ENCODE measurements at regions not wholly inside any gene's neighbourhood (a gene's known extent, or its start where the extent isn't known, plus 50 kb on each side); places are given as distances from the start of the nearest gene placed in this dataset.
A peak's percentile ranks its signal among the peaks of the same experiment; 100 is the strongest.
"Not testable (repeated sequence)": the region's sequence is repeated elsewhere in the genome, so short reads cannot be mapped to it uniquely, and the experiment has no call there.

DNA sequence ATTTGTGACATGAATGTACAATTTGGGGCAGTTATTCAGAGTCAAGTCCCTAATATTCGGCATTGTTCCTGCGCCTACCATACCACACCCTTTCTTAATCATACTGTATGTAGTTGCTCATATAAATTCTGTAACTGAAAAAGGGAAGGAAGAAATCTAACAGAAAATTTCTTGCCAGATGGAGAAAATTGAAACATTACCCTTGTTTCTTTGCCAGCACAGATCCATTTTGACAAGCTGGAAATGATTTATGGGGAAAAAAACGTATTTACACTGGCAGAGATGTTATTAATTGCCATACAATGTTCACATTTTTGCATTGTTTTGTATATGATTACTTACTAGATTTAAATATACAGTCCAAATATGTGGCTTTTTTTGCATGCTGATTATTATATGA, 363.8 kb upstream of the PKN2 start:
- ATAC-seq, result no peak

DNA sequence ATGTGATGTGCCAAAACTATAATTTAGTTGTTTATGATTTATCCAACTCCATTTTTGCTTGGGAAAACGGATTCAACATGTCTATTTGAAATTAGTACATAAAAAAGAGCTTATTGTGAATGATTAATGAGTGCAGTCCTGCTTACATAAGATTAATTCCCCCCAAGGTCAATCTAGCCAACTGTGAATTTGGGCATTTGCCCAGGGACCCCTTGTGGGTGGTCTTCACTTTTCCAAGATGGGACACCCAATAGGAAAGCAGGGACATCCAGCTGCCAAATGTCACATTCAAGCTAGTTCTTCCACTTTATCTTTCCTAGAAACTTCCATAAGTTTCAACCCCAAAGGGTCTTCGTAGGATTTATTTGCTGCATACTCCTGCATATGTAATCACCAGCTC, 362.4 kb upstream of the PKN2 start:
- ATAC-seq, result no peak

DNA sequence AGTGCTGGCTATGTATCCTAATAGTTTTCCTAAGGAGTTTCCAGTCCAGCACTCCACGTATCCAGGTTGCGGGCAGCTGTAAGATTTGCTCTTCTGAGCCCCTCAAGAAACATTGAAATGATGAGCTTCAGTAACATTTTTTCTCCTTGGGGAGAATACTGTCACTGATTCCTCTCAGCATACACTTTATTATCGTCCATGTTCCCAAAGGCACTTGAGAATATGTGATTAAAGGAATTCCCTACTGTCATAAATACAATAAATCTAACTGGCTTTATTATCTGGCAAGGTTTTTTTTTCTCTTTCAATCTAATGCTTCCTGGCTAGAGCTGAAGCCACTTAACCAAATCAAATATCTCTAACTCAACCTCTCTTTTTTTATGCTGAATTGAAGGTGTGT, 359.2 kb upstream of the PKN2 start:
- no peak for ATAC-seq

DNA sequence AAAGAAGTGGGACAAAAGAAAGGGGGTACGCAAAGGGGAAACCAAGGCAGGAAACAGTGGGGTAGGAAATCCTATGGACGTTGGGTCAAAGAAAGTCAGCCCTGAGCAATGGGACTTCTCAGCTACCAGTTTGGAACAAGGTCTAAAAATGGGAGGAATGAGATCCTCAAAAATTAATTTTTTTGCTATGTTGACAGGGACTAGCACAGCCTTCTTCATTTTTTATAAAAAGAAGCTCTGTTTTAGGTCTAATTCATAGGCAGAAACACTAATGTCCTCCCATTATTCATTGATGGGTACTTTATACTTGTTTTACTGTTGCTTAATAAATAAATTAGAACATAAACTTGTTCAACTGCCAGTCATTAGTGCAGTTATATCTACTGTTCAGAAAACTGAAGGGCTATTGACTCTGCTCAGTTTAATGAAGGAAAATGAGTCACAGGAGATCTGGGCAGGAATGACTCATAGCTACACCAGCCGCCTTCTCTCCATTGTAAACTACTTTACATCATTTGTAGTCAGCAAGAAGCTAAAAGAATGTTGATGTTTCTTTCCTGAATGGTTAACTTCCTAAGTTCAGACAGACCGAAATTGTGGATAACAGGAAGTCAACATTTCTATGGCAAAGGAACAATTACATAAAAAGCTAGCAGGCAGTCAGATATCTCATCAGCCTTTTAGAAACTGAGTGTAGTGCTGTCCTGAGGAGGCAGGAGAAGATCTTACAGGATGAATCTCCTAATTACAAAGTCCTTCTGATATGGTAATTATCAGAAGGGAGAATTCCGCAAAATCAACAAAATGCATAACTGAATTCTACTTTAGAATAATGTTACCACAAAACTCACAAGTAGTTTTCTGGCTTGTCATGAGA, 356.4 kb upstream of the PKN2 start:
- ATAC-seq, result peak; percentile 98

DNA sequence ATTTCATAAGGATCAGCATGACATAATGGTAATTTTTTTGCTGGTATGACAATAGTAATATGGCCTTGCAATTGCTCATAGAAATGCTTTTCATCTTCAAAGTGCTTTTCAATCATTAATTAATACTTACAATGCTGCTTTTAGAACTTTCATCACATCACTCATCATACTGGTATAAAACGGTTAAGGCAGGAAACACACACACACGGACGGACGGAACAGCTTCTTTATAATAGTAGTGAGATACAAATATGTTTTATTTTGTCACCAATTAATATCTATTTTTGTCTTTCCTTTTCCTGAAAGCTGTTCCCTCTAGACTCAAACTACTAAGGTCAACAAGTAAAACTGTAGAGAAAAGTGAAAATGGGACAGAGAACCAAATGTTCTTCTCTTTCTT, 353.9 kb upstream of the PKN2 start:
- no peak for ATAC-seq

DNA sequence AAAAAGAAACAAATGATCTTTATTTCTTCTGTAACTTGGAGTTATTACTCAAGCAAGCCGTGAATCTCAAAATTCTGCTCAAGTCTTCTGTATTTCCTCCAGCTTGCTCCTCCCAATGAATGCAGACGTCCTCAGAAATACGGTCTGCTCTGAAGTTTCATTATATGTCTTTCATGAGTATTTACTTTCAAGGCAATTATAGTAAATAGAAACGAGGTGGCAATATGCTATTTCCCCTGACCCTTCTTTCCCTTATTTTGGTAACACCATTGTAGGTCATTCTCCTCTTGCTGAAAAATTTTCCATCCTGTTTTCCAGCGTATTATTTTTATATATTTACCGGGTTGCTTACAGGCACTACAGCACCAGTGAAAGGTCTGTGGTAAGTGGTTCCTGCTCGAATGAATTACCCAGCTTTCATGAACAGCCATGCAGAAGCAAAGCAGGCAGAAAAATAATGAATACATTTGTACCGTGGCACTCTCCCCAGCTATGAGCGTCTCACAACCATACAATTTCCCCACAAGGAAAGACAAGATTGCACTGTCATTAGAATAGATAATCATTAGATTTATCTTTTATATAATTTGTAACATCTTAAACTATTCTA, 350.9 kb upstream of the PKN2 start:
- ATAC-seq, result no peak

DNA sequence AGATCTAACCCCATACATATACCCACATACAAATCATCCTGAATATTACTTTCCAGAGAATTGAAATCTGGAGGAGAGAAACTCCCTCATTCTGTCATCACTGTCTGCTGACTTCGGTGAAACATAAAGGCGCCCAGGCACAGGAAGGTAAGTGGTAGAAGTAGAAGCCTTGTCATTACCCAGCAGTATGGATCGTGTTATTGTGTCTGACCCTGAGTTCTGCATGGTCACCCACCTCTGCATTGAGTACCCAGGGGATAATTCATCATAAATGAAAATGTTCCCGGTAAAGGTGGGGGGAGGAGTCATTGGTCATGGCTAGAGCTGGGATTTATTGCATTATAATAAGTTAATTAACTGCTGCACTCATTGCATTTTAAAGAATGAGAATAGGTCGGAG, 342.6 kb upstream of the PKN2 start:
- ATAC-seq, result no peak

DNA sequence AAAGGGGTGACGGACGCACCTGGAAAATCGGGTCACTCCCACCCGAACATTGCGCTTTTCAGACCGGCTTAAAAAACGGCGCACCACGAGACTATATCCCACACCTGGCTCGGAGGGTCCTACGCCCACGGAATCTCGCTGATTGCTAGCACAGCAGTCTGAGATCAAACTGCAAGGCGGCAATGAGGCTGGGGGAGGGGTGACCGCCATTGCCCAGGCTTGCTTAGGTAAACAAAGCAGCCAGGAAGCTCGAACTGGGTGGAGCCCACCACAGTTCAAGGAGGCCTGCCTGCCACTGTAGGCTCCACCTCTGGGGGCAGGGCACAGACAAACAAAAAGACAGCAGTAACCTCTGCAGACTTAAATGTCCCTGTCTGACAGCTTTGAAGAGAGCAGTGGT, 342.0 kb upstream of the PKN2 start:
- ATAC-seq, result not testable (repeated sequence)

DNA sequence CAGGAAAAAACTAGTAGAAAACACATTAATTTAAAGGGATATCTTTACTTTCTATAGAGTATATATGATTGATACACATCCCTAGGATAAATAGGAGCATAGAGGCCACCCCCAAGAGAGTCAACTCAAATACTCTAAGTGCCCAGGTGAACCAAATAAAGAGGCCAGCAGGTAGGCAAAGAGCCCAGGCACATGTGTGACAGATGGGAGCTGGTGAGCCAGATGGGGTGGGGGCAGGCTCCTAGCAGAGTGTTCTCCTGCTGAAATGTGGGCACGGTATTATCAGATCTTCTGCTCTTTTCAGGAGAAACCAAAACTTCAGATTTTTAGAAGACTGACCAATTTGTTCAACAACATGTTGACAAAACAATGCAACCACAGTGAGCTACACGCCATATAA, 333.4 kb upstream of the PKN2 start:
- ATAC-seq, result no peak

DNA sequence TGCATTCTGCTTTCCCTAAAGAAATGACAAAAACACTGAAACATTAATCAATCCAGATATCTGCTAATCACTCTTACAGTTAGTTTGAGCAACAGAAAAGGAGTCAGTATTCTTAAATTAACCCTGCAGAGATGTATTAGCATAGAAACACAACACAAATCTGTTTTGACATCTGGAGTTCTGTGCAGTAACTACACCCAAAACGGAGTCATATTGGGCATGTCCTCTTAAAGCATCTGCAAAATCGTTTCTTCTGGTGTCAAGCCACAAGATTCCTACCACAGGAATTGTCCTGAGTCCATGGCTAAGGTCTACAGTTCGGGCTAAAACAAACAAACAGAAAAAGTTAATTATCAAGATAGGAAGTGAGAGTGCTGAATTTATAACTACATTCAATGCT, 332.1 kb upstream of the PKN2 start:
- no peak for ATAC-seq

DNA sequence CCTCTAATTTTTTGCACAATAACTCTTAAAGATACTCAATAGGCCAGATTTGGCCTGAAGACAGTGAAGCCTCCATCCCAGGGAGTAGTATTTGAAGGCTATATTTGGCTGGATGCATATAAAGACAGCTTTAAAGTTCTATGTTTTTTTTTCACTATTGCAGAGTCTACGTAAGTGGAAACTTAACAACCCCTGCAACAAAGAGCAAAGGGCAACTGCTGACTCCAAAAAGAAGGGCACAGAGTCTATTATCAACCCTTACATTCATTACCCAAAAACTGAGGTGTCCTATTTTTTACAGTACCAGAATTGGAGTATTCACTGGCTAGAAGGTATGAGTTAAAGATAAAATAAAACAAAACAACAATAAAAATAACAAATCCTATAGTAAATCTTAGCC, 329.8 kb upstream of the PKN2 start:
- ATAC-seq, result no peak

DNA sequence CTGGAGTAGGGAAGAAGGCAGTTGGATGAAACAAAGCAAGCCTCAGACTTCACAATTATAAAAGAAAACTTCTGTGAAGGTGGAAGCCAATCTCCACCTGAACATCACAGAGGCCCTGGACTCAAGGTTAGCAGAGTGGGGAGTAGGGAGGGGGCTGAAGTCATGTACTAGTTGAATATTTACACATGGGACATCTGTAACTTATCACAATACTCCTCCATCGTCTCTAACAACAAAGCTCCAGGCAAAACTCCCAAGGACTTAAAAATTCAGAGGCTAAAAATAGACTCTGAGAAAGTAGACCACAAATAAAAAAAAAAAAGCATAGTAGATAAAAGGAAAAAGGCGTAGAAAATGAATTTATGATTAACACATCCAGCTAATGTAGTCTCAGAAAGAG, 326.3 kb upstream of the PKN2 start:
- ATAC-seq, result no peak

DNA sequence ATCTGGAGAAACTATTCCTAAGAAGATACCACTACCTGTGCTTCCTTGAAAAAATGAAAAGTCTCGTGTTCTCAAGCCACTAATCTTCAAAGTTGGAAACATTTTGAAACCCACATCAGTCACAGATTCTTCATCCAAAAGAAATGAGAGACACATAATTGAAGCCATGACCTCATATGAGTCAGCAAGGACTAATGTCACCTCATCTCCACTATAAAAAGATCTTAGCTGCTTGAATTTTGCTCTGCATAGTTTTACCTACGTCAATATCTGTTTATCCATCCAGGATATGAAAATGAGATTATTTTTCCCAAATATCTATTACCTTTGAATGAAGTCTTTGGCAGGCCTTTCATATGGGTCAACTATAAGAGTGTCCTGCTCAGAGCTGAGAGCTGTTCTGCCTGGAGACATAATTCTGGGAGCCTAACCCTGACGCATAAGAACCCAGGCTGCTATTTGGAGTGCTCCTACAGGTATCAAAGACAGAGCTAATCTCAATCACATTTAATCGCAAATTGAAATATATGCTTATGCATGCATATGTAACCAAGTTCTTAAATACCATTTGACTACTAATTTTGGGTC, 312.5 kb upstream of the PKN2 start:
- no peak for ATAC-seq

DNA sequence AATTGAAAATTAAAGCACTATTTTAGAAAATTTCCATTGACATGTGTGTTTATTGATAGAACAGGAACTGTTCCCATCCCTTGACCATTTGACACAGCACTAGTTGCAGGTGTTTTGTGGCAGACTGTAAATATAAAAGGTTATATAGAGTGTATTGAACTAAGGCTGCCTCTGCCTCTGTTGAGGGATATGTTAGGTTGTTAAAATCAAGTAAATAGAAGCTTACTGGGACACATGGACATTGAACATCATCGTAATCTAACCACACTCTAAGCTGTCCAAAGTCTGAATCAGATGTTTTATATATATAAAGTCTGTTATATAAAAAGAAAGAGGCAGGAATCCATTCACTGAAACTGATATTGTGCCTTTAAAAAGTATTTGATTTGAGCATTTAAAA, 308.1 kb upstream of the PKN2 start:
- ATAC-seq, result no peak

DNA sequence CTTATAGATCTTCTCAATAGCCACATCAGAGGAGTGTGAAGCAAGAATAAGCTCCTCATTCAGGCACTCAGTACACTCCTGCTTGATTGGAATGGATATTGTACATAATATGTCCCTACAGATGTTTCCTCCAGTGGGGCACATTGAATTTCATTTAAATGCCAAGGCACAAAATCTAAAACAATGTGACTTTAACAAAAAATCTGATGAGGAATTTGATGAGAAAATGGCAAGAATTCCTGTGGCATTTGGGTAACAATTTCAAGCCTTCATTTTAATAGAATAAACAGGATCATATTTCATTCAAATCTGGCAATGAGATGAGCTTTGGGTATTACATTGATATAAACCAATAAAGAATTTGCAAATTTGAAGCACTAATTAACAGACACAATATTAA, 307.7 kb upstream of the PKN2 start:
- ATAC-seq, result no peak

DNA sequence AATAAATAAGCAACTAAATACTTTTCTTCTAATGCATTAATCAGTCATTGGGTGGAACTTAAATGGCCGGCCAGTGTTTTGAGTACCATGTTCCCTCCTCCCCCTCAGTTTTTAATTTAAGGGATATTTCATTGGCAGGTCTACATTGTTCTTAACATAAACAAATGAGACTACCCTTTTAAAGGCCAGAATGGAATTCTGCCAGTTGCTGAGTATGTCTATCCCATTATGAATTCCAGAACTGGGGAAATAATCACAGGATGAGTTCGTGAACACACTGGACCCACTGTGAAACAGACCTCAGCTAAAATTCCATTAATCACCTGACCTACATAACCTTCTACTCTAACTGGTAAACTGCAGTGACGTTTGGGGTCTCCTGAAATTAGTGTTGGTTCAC, 305.5 kb upstream of the PKN2 start:
- no peak for ATAC-seq

DNA sequence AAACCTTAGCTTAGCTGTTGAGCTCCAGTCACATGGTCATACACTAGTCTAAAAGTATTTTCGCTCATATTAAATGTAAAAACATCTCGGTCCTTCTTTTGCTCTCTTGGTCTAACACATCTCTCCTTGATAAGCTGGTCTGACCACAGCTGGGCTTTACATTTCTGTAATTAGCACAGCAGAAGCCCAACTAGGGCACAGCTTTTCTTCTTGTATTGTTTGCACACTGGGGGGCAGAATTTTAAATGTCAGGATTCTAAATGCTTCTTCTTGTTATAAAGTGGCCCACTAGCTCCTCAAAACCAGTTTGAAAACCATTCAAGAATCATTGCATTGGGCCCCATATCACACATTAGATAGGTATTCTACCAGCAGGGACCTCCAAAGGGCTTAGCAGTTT, 289.1 kb upstream of the PKN2 start:
- no peak for ATAC-seq

DNA sequence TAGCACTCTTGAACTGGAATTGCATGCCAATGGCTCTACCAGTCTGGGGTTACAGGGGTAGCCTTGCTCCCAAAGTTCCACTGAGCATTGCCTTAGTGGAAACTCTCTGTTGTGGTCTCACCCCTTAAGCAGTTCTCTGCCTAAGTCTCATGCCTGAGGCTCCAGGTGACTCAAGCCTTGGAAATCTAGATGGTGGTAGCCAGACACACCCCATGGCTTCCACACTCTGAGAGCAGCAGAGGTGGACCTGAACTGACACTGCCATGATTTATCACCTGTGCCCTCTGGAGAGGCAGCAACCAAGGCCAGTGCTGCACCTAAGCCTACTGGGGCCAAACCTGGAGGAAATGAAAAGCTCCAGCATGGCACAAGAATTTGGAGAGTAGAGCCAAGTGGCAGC, 285.7 kb upstream of the PKN2 start:
- ATAC-seq, result no peak

DNA sequence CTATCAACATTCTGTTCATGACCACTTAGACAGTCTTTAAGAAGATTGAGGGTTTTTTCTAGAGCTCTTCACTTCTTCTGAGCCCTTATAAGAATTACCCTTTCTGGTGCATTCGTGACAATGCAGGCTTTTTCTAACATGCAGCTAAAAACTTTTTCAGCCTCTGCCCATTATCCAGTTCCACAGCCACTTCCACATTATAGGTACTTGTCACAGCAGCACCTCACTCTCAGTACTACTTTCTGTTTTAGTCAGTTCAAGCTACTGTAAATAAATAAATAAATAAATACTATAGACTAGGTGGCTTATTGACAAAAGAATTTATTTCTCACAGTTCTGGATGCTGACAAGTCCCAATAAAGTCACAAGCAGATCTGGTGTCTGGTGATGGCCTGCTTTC, 284.4 kb upstream of the PKN2 start:
- no peak for ATAC-seq

DNA sequence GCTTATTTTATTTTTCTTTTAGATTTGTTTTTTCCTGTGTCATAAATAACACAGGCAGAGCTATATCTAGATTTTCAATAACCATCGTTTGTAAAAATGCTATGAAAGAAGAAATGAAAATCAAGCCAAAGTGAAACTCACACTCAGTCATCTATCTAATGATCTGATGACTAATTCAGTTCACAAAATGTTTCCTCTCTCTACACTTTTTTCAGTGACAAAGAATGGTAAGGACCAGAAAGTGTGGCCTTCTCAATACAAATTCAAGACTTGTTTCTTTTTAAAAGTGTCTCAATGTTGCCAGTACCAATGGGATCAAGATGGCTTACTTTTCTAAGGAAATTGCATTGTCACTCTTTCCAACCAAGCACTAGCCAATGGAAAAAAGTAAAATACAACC, 282.8 kb upstream of the PKN2 start:
- no peak for ATAC-seq

DNA sequence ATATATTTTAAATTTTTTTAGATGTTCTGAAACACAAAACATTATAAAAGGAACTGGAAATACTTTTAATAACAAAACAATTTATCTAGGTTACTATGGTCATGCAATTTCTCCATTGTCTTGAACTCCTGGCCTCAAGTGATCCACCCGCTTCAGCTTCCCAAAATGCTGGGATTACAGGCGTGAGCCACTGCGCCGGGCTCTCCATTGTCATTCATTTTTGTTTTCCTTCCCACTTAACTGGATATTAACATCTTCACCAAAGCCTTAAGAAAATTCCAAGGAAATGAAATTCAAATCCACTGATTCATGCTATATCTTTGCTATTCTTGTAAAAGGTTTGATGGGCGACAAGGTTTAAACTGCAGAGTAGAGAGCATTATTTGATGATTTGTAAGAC, 279.5 kb upstream of the PKN2 start:
- ATAC-seq, result no peak

DNA sequence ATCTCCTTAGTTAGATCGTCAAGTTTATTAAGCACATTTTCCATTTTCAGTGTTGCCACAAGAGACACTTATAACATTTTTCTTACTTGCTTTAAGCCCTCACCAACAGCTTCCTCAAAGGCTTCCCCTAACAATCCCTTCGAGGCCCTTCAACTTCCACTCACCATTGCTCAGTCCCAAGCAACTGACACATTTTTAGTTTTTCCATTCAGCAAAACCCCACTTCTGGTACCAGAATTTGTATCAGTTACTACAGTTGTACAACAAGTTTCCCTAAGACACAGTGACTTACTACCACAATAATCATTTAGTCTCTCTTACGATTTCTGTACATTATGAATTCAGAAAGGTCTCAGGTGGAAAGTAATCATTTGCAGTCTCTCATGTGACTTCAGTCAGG, 276.8 kb upstream of the PKN2 start:
- no peak for ATAC-seq

DNA sequence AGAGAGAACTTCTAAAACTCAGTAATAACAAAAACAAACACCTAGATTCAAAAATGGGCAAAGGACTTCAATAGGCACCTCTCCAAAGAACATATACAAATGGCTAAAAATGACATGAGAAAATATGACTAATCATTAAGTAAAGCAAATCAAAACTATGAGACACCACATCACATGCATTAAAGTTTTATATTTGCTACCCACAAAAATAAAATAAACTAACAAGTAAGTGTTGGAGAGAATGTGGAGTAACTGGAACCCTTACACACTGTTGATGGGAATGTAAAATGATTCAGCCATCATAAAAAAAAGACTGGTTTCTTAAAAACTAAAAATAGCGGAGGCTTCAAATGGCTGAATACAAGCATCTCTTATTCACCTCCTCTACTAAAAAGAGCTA, 262.1 kb upstream of the PKN2 start:
- ATAC-seq, result no peak

DNA sequence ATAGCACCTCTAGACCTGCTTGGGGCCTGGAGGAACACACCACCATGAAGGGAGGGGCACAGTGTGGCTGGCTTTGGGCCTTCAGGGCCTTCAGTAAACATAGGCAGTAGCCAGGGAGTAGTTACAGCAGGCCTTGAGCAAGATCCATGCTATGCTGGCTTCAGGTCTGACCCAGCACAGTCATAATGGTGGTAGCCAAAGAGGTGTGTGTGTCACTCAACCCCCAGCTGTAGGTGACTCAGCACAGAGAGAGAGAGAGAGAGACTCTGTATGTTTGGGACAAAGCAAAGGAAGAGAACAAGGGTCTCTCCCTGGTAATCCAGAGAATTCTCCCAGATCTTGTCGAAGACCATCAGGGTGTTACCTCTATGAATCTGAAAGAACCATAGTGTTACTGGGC, 250.5 kb upstream of the PKN2 start:
- ATAC-seq, result no peak
